ENCODE measurements at regions not wholly inside any gene's neighbourhood (a gene's known extent, or its start where the extent isn't known, plus 50 kb on each side); places are given as distances from the start of the nearest gene placed in this dataset.
"Not testable (repeated sequence)": the region's sequence is repeated elsewhere in the genome, so short reads cannot be mapped to it uniquely, and the experiment has no call there.

DNA sequence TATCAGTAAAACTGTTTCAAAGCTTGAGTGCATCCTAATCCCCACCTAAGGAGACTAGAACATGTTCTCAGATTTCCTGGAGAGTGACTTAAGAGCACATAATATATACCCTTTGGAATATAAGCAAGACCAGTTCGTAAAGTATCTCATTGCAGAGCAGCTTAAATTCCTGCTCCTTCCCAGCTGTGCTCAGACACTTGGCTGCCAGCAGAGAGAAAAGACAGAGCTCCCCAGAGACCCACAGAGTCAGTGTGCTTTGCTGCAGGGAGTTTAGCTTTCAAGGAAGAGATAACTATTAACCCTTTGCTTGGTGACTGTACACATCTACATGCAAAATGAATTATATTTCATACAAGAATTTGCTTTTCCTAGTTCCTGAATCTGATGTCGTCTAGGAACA lies 338.1 kb upstream of the ARHGEF26 start:
- DNase-seq (ENCODE audit: low spot score): no peak
- TF ChIP-seq, protein P1, sequence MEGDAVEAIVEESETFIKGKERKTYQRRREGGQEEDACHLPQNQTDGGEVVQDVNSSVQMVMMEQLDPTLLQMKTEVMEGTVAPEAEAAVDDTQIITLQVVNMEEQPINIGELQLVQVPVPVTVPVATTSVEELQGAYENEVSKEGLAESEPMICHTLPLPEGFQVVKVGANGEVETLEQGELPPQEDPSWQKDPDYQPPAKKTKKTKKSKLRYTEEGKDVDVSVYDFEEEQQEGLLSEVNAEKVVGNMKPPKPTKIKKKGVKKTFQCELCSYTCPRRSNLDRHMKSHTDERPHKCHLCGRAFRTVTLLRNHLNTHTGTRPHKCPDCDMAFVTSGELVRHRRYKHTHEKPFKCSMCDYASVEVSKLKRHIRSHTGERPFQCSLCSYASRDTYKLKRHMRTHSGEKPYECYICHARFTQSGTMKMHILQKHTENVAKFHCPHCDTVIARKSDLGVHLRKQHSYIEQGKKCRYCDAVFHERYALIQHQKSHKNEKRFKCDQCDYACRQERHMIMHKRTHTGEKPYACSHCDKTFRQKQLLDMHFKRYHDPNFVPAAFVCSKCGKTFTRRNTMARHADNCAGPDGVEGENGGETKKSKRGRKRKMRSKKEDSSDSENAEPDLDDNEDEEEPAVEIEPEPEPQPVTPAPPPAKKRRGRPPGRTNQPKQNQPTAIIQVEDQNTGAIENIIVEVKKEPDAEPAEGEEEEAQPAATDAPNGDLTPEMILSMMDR (IDR thresholded peaks at IDR 0.05; ENCODE audit: extremely low read depth, missing control alignments): no peak

- no peak for DNase-seq (ENCODE audit: low spot score)
- TF ChIP-seq, protein P1 (IDR thresholded peaks at IDR 0.05; ENCODE audit: extremely low read depth, missing control alignments): no peak
These were observed 337.3 kb upstream of the ARHGEF26 start for GRCh38 chr3:153783741-153784480.

DNA sequence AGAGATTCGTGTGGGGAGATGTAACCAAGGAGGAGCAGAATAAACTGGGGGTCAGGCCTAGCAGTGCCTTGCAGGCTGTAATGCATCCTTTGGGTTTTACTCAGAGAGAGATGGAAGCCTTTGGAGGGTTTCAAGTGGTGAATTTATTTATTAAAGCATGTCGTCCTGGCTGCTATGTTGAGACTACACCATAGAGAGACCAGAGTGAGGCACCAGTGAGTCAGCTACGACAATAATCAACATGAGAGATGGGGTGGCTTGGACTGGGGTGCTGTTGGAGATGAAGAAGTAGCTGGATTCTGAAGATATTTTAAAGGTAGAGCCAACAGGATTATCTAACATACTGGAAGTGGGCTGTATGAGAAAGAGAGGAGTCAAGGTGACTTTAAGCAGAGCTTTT lies 335.3 kb upstream of the ARHGEF26 start:
- no peak for DNase-seq (ENCODE audit: low spot score)
- TF ChIP-seq, protein P1 (IDR thresholded peaks at IDR 0.05; ENCODE audit: extremely low read depth, missing control alignments): no peak

DNA sequence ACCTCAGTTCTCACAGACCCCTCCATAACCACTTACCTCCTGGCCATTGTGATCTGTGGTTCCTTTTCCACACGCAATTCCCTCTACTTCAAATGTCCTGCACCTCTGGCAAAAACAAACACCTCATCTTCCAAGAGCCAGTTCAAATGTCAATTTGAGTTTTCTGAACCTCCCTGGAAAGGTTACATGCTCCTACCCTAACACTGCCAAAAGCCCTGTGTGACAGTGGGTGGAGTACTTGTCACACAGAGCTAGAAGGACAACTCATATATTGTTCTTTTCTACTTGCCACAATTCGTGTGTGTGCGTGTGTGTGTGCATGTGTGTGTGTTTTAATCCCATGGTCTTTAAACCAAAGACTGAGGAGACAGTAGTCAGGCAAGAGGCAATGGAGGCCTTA lies 331.8 kb upstream of the ARHGEF26 start:
- TF ChIP-seq, protein P1 (IDR thresholded peaks at IDR 0.05; ENCODE audit: extremely low read depth, missing control alignments): no peak
- no peak for DNase-seq (ENCODE audit: low spot score)

- not testable (repeated sequence) for DNase-seq (ENCODE audit: low spot score)
These were observed 324.1 kb upstream of the ARHGEF26 start for GRCh38 chr3:153797056-153797455.

DNA sequence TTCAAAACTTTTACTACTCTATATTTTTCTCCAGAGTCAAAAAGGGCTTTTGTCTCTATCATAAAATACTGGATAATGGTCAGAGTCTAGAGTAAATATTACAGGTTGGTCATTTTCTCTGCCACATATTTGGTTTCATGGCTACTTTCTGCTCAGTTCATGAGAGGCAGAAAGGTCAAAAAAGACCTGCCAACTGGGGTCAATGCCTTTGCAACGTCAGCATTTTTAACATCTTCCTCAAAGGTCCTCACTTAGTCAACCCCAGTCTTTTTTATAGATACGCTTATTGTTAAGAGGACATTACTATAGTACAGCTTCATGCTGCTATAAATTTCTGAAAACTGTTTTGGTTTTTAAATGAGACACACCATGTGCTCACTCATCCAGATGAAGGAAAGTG lies 312.1 kb upstream of the ARHGEF26 start:
- TF ChIP-seq, protein P1 (IDR thresholded peaks at IDR 0.05; ENCODE audit: extremely low read depth, missing control alignments): no peak
- no peak for DNase-seq (ENCODE audit: low spot score)

GRCh38 chr3:153818338-153818737 lies 302.9 kb upstream of the ARHGEF26 start:
- TF ChIP-seq, protein P1 (IDR thresholded peaks at IDR 0.05; ENCODE audit: extremely low read depth, missing control alignments): no peak
- DNase-seq (ENCODE audit: low spot score): no peak

- DNase-seq (ENCODE audit: low spot score): no peak
- TF ChIP-seq, protein P1 (IDR thresholded peaks at IDR 0.05; ENCODE audit: extremely low read depth, missing control alignments): no peak
These were observed 301.2 kb upstream of the ARHGEF26 start for GRCh38 chr3:153820035-153820434.

DNA sequence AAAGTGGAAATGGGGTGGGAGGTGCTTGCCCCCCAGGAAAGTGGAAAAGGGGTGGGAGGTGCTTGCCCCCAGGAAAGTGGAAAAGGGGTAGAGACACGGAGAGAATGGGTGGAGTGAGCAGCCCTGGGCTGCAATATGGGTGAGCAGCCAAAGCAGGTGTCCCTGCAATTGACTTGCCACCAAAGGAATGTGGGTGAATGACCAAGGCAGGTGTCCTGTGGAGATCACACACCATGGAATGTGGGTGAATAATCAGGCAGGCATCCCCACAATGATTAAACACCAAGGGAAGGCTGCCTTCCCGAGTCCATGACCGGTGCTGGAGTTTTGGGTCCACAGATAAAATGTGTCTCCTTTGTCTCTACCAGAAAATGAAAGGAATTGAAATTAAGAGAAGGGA lies 292.8 kb upstream of the ARHGEF26 start:
- not testable (repeated sequence) for DNase-seq (ENCODE audit: low spot score)
